Panc1 (cell line): ENCODE measurements at regions not wholly inside any gene's neighbourhood (a gene's known extent, or its start where the extent isn't known, plus 50 kb on each side); places are given as distances from the start of the nearest gene placed in this dataset.

Source experiments
- CTCF ChIP-seq: fragments of 450-650 bp; IDR thresholded peaks from 2 replicates; pipeline ENCODE4 v1.5.1; 2017; ENCODE audit warnings: mild to moderate bottlenecking
- POLR2AphosphoS5 ChIP-seq: IDR thresholded peaks from 2 replicates; pipeline ENCODE4 v1.6.1; 2012; ENCODE audit warnings: mild to moderate bottlenecking, low read depth, low read length, moderate library complexity
- SIN3A ChIP-seq: IDR thresholded peaks from 2 replicates; pipeline ENCODE4 v1.6.1; 2012; ENCODE audit warnings: low read depth, mild to moderate bottlenecking, low read length, moderate library complexity, borderline replicate concordance; ENCODE audit not compliant: insufficient read depth
- TCF7L2 ChIP-seq: IDR thresholded peaks from 2 replicates; pipeline ENCODE4 v1.6.1; 2011; ENCODE audit warnings: mild to moderate bottlenecking, low read depth, low read length, inconsistent platforms
- TF ChIP-seq, protein P1 (sequence below), 2 experiments: IDR thresholded peaks; 2 replicates each; pipeline ENCODE4 v1.6.1; 2011 to 2012; ENCODE audit warnings: low read depth in 2 of 2, control low read depth in 1 of 2, low read length in 1 of 2, mild to moderate bottlenecking in 1 of 2, moderate library complexity in 1 of 2; ENCODE audit not compliant: insufficient read depth in 1 of 2

GRCh38 chr4:11730545-11730944 lies 301.9 kb upstream of the HS3ST1 start:
- TF ChIP-seq, protein P1, sequence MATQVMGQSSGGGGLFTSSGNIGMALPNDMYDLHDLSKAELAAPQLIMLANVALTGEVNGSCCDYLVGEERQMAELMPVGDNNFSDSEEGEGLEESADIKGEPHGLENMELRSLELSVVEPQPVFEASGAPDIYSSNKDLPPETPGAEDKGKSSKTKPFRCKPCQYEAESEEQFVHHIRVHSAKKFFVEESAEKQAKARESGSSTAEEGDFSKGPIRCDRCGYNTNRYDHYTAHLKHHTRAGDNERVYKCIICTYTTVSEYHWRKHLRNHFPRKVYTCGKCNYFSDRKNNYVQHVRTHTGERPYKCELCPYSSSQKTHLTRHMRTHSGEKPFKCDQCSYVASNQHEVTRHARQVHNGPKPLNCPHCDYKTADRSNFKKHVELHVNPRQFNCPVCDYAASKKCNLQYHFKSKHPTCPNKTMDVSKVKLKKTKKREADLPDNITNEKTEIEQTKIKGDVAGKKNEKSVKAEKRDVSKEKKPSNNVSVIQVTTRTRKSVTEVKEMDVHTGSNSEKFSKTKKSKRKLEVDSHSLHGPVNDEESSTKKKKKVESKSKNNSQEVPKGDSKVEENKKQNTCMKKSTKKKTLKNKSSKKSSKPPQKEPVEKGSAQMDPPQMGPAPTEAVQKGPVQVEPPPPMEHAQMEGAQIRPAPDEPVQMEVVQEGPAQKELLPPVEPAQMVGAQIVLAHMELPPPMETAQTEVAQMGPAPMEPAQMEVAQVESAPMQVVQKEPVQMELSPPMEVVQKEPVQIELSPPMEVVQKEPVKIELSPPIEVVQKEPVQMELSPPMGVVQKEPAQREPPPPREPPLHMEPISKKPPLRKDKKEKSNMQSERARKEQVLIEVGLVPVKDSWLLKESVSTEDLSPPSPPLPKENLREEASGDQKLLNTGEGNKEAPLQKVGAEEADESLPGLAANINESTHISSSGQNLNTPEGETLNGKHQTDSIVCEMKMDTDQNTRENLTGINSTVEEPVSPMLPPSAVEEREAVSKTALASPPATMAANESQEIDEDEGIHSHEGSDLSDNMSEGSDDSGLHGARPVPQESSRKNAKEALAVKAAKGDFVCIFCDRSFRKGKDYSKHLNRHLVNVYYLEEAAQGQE (IDR thresholded peaks at IDR 0.05; ENCODE audit: insufficient read depth in 1 of 2, low read depth in 2 of 2, low read length in 1 of 2): no peak
- TF ChIP-seq CTCF: no peak
- no peak for TF ChIP-seq POLR2AphosphoS5
- no peak for TF ChIP-seq SIN3A
- no peak for TF ChIP-seq TCF7L2
